ENCODE measurements at regions not wholly inside any gene's neighbourhood (a gene's known extent, or its start where the extent isn't known, plus 50 kb on each side); places are given as distances from the start of the nearest gene placed in this dataset.
A peak's percentile ranks its signal among the peaks of the same experiment; 100 is the strongest.

DNA sequence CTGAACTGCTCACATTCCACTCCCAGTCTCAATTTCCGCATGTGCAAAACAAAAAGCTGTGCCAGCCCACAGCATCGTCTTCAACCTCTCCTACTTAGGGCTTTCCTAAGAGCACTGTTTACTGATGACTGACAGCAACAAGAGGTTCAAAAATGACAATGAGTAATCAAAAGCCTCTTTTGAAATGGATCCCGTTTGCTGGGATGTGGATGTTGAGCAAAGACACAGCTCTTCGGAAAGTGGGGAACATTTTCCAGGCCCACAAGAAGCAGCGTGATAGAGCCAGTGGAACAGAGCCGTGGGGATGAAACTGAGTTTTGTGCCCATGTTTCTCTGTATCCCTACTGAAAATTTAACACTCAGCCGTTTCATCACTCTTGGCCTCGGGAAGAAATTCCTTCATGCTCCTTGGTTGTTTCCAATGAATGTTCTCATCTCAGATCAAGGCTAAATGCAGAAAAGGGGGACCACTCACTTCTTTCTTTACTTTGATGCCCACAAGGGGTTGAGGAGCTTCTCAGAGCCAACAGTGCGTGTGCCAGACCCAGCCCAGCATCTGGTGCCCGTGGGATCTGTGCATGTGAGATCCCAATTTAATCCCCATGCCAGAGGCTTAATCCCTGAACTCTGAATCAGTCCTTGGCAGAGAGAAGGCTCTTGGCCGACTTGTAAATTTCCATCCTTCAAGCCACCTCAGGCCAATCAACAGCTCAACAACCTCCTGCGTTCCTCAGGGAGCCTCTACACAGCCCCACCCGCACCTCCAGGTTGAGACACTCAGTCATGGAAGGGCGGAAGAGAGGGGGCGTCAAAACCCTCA lies 230.2 kb upstream of the DAPK1 start:
- H3K27me3 ChIP-seq = peaks cover 0 to 3% (median 0%) of the 10 kb centered on the region in 7 donors
- 80 to 82% methylated on average over 15 of the region's 15 CpGs for WGBS, 2 donors
- peaks cover 0 to 38% (median 22%) of the 10 kb centered on the region in 9 donors for H3K4me1 ChIP-seq
- no peak overlapping the region for H3K4me3 ChIP-seq
- peak overlapping the region in 8 of 10 donors; percentile 33 to 68 (median 53) for H3K27ac ChIP-seq
- TF ChIP-seq CTCF (IDR thresholded peaks at IDR 0.05) = no peak
- H3K9me3 ChIP-seq = no peaks in the 10 kb centered on the region
- ATAC-seq = peak; percentile 72 to 85 (median 81)
- intact Hi-C loops (cut with DNase I) = loop anchor here in 1 of 10 donors (5.0 kb wide), 1 partner anchor 320 kb away; the partner anchor contains the start of gene GAS1
- H3K36me3 ChIP-seq = no peaks in the 10 kb centered on the region
- peak; percentile 47 to 52 for DNase-seq

- TF ChIP-seq CTCF (IDR thresholded peaks at IDR 0.05) = no peak
- intact Hi-C loops (cut with DNase I) = loop anchor here in 1 of 10 donors (5.0 kb wide), 1 partner anchor 322 kb away; the partner anchor contains the start of gene GAS1
- Histone ChIP-seq H3K36me3 (no peaks in the 10 kb centered on the region), H3K27me3 (peaks cover 0 to 3% (median 0%) of the 10 kb centered on the region in 7 donors), H3K27ac (peak overlapping the region in 6 of 10 donors; percentile 18 to 68 (median 50)), H3K4me3 (no peak overlapping the region), H3K9me3 (no peaks in the 10 kb centered on the region), H3K4me1 (peaks cover 0 to 38% (median 22%) of the 10 kb centered on the region in 9 donors)
- ATAC-seq (no peak), DNase-seq (no peak)
- 57 to 76% methylated on average over 7 of the region's 7 CpGs for WGBS, 2 donors
Observed at GRCh38 chr9:87269296-87270176, 228.1 kb upstream of the DAPK1 start.

- peak overlapping the region in 7 of 10 donors; percentile 7 to 61 (median 44) for H3K27ac ChIP-seq
- peak; percentile 36 to 52 for DNase-seq
- WGBS, 2 donors = 7 to 8% methylated on average over 16 of the region's 16 CpGs
- H3K36me3 ChIP-seq = no peaks in the 10 kb centered on the region
- ATAC-seq = peak in 7 of 8 donors; percentile 42 to 72 (median 55)
- intact Hi-C loops (cut with DNase I) = no loop called here
- peaks cover 0 to 3% (median 0%) of the 10 kb centered on the region in 7 donors for H3K27me3 ChIP-seq
- H3K4me1 ChIP-seq = peaks cover 0 to 38% (median 22%) of the 10 kb centered on the region in 9 donors
- no peak overlapping the region for H3K4me3 ChIP-seq
- TF ChIP-seq CTCF (IDR thresholded peaks at IDR 0.05) = no peak
- H3K9me3 ChIP-seq = no peaks in the 10 kb centered on the region
Observed at GRCh38 chr9:87270221-87270847, 227.3 kb upstream of the DAPK1 start.

DNA sequence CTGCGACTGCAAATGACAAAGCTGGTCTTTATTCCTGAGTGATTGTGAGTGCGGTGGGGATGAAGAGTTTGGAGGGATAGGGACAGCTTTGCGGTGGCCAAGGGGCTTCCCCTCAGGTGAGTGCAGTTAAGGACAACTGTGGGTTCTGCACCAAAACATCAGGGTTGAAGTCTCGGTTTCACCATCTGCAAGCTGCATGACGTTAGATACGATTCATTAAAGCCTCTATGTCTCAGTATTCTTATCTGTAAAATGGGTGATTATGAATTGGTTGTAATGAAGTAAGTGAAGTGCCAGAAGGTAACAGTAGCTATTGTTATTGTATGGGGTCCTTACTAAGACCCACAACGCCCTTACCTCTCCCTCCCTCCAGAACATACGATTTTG lies 226.8 kb upstream of the DAPK1 start:
- TF ChIP-seq CTCF (IDR thresholded peaks at IDR 0.05) = no peak
- intact Hi-C loops (cut with DNase I) = no loop called here
- 61 to 68% methylated on average over 8 of the region's 8 CpGs for WGBS, 2 donors
- H3K36me3 ChIP-seq = no peaks in the 10 kb centered on the region
- no peaks in the 10 kb centered on the region for H3K9me3 ChIP-seq
- H3K4me3 ChIP-seq = no peak overlapping the region
- H3K27ac ChIP-seq = peak overlapping the region in 3 of 10 donors; percentile 7 to 55 (median 24)
- peaks cover 0 to 3% (median 0%) of the 10 kb centered on the region in 7 donors for H3K27me3 ChIP-seq
- peaks cover 0 to 38% (median 22%) of the 10 kb centered on the region in 9 donors for H3K4me1 ChIP-seq
- no peak for DNase-seq
- no peak for ATAC-seq
